ENCODE measurements at regions not wholly inside any gene's neighbourhood (a gene's known extent, or its start where the extent isn't known, plus 50 kb on each side); places are given as distances from the start of the nearest gene placed in this dataset.
"Not testable (repeated sequence)": the region's sequence is repeated elsewhere in the genome, so short reads cannot be mapped to it uniquely, and the experiment has no call there.

DNA sequence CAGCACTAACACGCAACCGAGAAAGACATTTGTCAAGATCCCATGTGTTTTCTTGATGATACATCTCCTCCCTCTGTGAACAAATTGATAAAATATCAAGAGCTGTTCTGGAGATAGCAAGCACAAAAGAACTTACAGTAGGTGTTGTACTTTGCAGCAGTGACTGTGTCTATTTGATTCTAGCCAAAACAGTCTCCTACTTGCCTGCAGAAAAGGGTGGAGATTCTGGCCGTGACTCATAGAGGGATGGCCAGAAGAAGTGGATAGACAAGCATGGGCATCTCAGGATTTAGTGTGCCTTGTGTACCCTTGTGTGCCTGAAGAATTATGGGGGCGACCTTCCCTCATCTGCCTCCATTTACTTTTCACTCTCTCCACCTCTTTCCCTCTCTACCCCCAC, 458.4 kb upstream of the LRRC7 start:
- 85 to 91% (median 88%) methylated on average over 4 of the region's 4 CpGs for WGBS, 5 donors

DNA sequence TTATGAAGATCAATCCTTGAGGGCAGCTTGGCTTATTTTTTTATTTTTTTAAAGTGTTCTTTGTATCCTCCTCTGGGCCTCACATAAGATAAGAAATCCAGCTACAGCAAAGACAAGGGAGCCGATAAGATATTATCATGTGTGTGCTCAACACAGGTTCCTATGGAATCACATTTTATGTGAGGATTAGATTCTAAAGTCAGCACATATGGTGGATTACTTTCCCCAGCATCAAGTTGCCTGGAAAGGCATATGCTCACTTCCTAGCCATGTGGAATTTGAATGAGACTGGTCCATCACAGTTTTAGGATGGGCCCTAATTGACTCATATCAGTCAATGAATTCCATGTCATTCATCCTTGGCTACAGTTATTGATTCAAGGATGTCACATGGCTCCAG, 456.9 kb upstream of the LRRC7 start:
- Histone ChIP-seq H3K27ac (no peak overlapping the region), H3K9me3 (peaks cover 0 to 13% (median 0%) of the 10 kb centered on the region in 8 donors), H3K4me1 (no peaks in the 10 kb centered on the region), H3K27me3 (replicated peaks in 1 of 7) (no peaks in the 10 kb centered on the region), H3K4me3 (no peak overlapping the region), H3K36me3 (no peaks in the 10 kb centered on the region)
- intact Hi-C loops (cut with DNase I; ENCODE audit: low total_unique reads), result no loop called here
- TF ChIP-seq POLR2AphosphoS5 (IDR thresholded peaks at IDR 0.05), result no peak
- TF ChIP-seq, protein P1, sequence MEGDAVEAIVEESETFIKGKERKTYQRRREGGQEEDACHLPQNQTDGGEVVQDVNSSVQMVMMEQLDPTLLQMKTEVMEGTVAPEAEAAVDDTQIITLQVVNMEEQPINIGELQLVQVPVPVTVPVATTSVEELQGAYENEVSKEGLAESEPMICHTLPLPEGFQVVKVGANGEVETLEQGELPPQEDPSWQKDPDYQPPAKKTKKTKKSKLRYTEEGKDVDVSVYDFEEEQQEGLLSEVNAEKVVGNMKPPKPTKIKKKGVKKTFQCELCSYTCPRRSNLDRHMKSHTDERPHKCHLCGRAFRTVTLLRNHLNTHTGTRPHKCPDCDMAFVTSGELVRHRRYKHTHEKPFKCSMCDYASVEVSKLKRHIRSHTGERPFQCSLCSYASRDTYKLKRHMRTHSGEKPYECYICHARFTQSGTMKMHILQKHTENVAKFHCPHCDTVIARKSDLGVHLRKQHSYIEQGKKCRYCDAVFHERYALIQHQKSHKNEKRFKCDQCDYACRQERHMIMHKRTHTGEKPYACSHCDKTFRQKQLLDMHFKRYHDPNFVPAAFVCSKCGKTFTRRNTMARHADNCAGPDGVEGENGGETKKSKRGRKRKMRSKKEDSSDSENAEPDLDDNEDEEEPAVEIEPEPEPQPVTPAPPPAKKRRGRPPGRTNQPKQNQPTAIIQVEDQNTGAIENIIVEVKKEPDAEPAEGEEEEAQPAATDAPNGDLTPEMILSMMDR (IDR thresholded peaks at IDR 0.05 in 8 of 11, conservative IDR thresholded peaks at IDR 0.05 in 3 of 11), result no peak
- 86 to 94% (median 91%) methylated on average over 1 of the region's 1 CpG for WGBS, 5 donors
- no peak for DNase-seq

More for the DNA sequence above, 458.4 kb upstream of the LRRC7 start:
- Histone ChIP-seq H3K4me3 (no peak overlapping the region), H3K9me3 (peaks cover 0 to 13% (median 0%) of the 10 kb centered on the region in 8 donors), H3K27me3 (replicated peaks in 1 of 7) (no peaks in the 10 kb centered on the region), H3K4me1 (no peaks in the 10 kb centered on the region), H3K27ac (no peak overlapping the region), H3K36me3 (no peaks in the 10 kb centered on the region)
- DNase-seq, result no peak
- TF ChIP-seq POLR2AphosphoS5 (IDR thresholded peaks at IDR 0.05) (no peak), POLR2A (IDR thresholded peaks at IDR 0.05) (no peak)
- TF ChIP-seq, protein P1 (IDR thresholded peaks at IDR 0.05 in 8 of 11, conservative IDR thresholded peaks at IDR 0.05 in 3 of 11), result no peak
- intact Hi-C loops (cut with DNase I; ENCODE audit: low total_unique reads), result no loop called here

DNA sequence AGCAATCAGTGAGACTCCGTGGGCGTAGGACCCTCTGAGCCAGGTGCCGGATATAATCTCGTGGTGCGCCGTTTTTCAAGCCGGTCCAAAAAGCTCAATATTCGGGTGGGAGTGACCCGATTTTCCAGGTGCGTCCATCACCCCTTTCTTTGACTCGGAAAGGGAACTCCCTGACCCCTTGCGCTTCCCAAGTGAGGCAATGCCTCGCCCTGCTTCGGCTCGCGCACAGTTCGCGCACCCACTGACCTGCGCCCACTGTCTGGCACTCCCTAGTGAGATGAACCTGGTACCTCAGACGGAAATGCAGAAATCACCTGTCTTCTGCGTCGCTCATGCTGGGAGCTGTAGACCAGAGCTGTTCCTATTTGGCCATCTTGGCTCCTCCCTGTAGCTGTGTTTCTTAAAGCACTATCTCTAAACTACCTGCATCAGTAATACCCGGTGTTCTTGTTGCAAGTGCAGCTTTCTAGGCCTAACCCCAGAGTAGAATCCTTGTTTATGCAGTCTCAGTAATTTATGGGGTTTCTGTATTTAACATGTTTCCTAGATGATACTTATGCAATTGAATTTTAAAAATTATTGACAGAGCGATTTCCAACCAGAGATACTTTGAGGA, 447.5 kb upstream of the LRRC7 start:
- 88 to 91% (median 89%) methylated on average over 24 of the region's 24 CpGs for WGBS, 5 donors

DNA sequence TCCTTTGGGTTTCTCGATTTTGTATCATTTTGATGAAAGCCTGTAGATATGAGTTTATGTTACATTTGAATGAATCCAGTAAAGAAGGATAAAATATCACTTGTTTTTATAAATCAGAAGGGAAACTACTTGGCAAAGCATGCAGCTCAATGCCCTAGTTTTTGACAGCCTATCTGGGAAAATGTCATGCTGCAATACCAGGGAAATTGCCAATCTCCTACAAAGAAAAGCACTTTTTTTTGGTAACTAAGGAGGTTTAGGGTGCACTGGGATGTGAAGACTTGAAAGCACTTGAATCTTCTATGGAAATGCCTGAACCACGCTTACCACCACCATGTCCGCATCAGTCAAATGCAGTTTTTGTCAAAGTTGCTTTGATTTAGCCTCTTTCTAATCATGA, 446.9 kb upstream of the LRRC7 start:
- WGBS, 5 donors, result 82 to 94% (median 89%) methylated on average over 3 of the region's 3 CpGs
- no peak overlapping the region for H3K27ac ChIP-seq
- H3K4me1 ChIP-seq, result no peaks in the 10 kb centered on the region
- peaks cover 0 to 8% (median 0%) of the 10 kb centered on the region in 8 donors for H3K9me3 ChIP-seq
- H3K4me3 ChIP-seq, result no peak overlapping the region
- intact Hi-C loops (cut with DNase I; ENCODE audit: low total_unique reads), result no loop called here
- H3K27me3 ChIP-seq (replicated peaks in 1 of 7), result no peaks in the 10 kb centered on the region
- H3K36me3 ChIP-seq, result no peaks in the 10 kb centered on the region
- TF ChIP-seq, protein P1 (IDR thresholded peaks at IDR 0.05 in 8 of 11, conservative IDR thresholded peaks at IDR 0.05 in 3 of 11), result no peak
- no peak for TF ChIP-seq POLR2AphosphoS5 (IDR thresholded peaks at IDR 0.05)
- TF ChIP-seq POLR2A (IDR thresholded peaks at IDR 0.05), result no peak
- DNase-seq, result no peak

More for the DNA sequence above, 447.5 kb upstream of the LRRC7 start:
- H3K27ac ChIP-seq; H3K36me3 ChIP-seq; H3K4me1 ChIP-seq; H3K27me3 ChIP-seq (replicated peaks in 1 of 7); H3K9me3 ChIP-seq; intact Hi-C loops (cut with DNase I; ENCODE audit: low total_unique reads); H3K4me3 ChIP-seq; DNase-seq: not testable (repeated sequence)

DNA sequence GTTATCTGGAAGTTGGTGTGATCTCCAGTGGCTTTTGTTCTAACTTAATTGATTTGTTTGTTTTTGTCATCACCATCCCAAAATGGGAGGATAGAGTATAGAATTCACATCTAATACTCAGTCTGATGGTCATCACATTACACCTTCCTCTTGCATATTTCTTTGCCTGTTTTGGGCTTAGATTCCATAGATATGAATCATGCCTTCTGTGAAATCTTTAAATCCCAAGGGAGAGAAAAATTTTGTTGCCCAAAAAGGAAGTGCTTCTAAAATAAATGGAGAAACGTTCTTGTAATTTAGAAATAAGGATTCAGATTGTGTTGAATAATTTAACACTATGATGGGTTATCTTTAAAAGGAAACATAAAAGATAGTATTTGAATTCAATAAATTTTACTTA, 446.0 kb upstream of the LRRC7 start:
- peaks cover 0 to 8% (median 0%) of the 10 kb centered on the region in 8 donors for H3K9me3 ChIP-seq
- intact Hi-C loops (cut with DNase I; ENCODE audit: low total_unique reads), result no loop called here
- no peaks in the 10 kb centered on the region for H3K4me1 ChIP-seq
- WGBS, 5 donors, result 33 to 52% (median 48%) methylated on average over 1 of the region's 1 CpG
- H3K36me3 ChIP-seq, result no peaks in the 10 kb centered on the region
- DNase-seq, result no peak
- H3K4me3 ChIP-seq, result no peak overlapping the region
- no peak for TF ChIP-seq POLR2A (IDR thresholded peaks at IDR 0.05)
- TF ChIP-seq POLR2AphosphoS5 (IDR thresholded peaks at IDR 0.05), result no peak
- TF ChIP-seq, protein P1 (IDR thresholded peaks at IDR 0.05 in 8 of 11, conservative IDR thresholded peaks at IDR 0.05 in 3 of 11), result no peak
- no peak overlapping the region for H3K27ac ChIP-seq
- no peaks in the 10 kb centered on the region for H3K27me3 ChIP-seq (replicated peaks in 1 of 7)
